HG03442 (cell line): ENCODE measurements at regions not wholly inside any gene's neighbourhood (a gene's known extent, or its start where the extent isn't known, plus 50 kb on each side); places are given as distances from the start of the nearest gene placed in this dataset.
"Not testable (repeated sequence)": the region's sequence is repeated elsewhere in the genome, so short reads cannot be mapped to it uniquely, and the experiment has no call there.

Experiments
- ATAC-seq: cut with Tn5 transposase; IDR thresholded peaks from one replicate; pipeline ENCODE4 v1.9.1; 2021; ENCODE audit warnings: mild to moderate bottlenecking, moderate library complexity; ENCODE audit not compliant: unreplicated experiment

DNA sequence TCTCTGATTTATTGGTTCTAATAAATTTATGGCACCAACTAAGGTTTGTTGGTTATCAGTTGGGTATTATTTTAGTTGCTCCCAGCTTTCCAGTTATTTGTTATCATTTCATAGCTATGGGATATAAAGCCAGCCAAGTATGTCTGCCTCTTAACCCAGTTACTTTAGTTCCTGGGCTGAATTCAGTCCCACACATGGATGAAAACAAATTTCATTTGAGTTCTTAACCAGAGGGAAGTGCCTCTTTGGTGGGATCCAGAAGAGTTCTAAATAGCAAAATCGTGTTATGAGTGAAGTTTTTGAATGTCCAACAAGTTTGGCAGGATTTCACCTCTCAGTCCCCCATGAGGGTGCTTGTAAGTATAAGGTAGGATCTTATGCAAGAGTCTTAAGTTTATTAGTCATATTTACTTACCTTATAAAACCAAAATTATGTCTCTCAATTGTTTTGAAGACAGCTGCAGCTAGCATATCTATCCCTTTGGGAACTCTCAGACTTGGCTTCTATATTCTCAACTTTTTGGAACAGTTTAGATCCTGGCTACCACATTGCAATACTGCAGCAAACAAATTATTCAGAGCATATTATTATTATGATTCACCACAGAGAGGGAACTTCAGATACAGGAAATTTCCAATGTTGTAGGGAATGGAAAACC is 683.6 kb downstream of the BCKDHB start:
- ATAC-seq, result no peak

DNA sequence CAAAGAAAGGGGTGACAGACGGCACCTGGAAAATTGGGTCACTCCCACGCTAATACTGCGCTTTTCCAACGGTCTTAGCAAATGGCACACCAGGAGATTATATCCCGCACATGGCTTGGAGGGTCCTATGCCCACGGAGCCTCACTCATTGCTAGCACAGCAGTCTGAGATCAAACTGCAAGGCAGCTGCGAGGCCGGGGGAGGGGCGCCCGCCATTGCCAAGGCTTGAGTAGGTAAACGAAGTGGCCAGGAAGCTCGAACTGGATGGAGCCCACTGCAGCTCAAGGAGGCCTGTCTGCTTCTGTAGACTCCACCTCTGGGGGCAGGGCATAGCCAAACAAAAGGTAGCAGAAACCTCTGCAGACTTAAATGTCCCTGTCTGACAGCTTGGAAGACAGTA is 676.8 kb downstream of the BCKDHB start:
- ATAC-seq, result not testable (repeated sequence)

- ATAC-seq, result no peak
Observed at GRCh38 chr6:80771941-80772340, 665.5 kb downstream of the BCKDHB start.

GRCh38 chr6:80769106-80769505 is 662.6 kb downstream of the BCKDHB start:
- no peak for ATAC-seq

- ATAC-seq, result no peak
Observed at GRCh38 chr6:80767808-80768207, 661.3 kb downstream of the BCKDHB start.

DNA sequence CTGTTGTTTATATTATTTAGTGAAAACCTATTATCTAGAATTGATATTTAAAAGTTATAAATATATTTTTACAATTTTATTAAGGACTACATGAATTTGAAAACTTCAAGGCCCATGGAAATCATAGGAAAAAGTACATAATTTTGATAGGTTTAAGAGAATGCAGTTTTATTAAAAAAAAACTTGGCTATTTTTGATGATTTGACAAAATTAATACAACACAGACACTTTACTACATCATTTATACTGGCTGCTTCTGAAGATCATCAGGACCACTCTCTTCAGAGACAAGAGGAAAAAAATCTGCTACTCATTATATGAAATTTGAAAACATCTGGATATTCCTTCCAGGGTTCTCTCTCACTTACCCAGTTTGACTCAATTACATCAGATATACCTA is 637.7 kb downstream of the BCKDHB start:
- ATAC-seq, result no peak

- no peak for ATAC-seq
Observed at GRCh38 chr6:80742481-80742880, 636.0 kb downstream of the BCKDHB start.

DNA sequence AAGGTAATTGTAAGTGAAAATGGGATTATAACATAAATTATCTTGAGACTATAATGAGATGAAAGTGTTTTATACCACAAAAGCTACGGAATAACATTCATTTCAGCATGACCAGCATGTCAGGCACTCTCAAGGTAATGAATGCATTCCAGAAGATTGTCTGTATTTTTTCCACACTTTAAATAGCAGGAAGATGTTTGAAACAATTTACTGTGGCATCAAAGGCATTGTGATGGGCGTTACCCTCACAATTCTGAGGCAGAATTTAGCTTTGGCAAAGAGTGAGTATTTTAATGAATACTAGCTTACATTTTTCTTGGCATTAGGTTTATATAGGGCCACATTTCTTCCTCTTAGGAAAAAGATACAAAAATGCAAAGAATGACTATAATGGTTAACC is 627.2 kb downstream of the BCKDHB start:
- ATAC-seq, result no peak

DNA sequence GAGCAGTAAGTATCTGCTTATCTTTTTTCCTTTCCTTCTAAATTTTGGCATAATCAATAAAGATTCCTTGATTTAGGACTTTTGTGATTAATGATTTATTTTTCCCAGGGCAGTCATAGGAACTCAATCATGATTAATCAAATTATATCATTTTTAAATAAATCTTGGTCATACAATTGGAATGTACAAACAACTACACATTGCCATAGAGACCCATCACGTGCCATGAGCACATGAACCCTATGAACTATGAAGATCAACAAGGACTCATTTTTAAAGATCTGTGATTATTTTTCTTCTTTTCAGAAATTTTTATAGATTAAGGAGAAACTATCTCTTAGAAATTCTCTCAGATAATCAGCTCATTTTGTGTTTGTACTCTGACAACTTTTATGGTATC is 622.4 kb downstream of the BCKDHB start:
- ATAC-seq, result no peak

GRCh38 chr6:80728101-80728750 is 621.8 kb downstream of the BCKDHB start:
- ATAC-seq, result no peak

DNA sequence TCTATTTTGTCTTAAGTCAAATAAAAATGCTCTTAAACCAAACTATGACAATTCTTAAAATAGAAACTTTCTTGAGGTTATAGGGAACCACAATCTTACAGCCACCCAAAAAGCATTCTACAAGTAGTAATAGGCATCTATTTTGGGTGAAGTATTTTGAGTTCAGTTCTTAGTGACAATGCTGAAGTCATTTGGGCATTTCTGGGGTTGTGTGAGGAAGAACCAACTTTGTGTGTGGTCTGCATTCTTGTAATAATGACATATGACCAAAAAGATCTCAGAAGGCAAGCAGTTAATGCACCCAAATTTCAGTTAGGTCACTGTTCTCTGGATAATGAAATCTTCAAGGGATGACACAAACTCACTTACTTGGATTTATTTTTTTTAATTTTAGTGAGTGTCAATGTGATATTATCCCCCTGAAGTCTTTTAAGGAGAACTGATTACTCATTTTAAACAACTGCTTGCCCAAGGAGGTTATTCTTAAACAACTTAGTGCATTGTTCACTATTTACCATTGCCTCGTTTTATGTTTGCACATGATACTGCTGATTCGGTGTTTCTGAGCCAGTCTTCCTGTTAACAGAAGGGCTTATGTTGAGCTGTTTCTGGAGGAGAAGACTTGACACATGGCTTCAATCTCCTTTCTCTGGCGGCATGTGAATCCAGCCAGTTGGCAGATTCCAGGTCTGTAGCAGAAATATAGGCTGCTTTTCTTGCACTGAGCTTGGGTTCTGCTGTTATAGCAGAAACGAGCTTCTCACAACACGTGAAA is 618.9 kb downstream of the BCKDHB start:
- no peak for ATAC-seq

GRCh38 chr6:80720824-80721223 is 614.4 kb downstream of the BCKDHB start:
- no peak for ATAC-seq

- ATAC-seq, result no peak
Observed at GRCh38 chr6:80714513-80714912, 608.0 kb downstream of the BCKDHB start.

DNA sequence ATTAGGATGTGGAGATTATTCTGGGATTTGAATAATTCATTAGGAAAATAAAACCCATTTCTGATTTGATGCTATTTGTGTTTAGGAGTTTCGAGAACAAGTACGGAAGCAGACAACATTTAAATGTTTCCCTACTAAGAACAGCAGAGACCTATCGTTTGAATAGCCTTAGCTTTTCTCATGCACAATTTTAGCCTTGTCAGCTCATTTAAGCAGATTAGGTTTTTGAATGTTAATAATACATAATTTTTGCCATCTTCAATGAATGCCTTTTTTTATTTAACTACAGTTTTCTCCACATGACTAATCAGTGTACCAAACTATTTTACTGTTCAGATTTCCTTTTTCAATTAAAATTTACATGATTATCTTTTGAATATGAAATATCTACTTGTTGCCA is 592.0 kb downstream of the BCKDHB start:
- no peak for ATAC-seq

DNA sequence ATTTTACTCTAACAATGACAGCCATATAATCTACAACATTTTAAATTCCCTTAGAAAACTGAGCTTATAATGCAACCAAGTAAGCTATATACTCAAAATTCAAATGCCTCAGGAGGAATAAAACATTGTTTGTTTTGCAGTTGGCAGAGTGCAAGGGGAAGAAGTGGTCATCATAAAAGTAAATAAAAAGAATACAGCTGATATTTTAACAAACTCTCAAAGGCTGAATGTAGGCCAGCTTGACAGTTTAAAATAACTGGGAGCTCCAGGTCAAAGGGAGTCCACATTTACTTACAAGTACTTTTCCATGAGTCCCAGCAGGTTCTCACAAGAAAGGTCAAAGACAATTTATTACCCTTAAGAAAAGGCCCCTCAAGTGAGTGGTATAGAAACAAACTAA is 589.8 kb downstream of the BCKDHB start:
- no peak for ATAC-seq

DNA sequence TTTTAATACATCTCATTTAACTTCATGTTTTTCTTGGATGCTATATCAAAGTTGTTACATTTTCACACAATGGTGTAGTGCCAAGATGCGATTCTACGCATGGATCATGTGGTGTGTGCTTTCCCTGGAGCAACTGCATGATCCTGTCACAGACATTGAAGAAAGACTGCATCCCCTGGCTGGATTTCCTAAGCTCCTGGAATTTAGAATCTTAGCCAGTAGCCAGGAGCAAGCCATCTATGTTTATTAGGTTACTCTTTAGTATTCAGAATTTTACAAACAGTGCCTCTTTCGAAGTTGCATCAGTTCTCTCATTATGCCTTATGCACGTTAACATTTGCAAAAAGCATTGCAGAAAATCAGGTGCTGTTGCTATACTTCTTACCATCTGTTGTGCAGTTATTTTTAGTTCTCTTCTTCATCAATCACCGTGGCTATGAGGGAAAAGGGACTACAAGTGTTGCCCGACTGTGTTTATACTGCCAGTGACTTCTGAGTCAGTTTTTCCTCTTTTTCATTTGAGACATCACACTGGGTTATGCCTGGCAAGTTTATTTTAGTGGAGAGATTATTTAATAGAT is 584.2 kb downstream of the BCKDHB start:
- no peak for ATAC-seq

DNA sequence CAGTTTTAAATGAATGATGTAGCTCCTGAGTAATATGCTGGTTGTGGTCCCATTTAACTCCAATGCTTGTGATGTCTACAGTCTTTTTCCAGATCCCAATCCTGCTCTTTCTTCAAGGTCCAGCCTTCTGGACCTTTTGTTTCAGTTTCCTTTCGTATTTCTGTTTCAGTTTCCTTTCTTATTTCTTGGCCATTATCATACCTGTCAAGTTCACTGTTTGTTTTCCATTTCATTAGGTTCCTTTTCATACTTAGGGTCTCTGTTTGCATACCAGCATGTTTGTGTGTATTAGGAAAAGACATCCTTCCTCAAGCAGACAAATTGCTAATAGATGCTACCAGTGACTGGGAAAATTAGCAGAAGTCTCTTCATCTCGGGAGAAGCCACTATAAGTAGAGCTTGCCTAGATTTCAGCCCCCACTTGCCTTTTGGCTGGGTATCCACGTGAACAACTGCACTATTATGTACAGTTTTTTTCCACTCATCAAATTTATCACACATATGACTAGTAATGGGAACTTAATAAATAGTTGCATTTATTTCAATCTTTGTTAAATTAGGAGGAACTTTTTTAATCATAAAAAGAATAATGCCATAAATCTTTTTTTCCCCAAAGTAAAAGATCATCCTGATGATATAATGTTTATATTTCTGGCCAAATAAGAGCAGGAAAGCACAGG is 583.4 kb downstream of the BCKDHB start:
- no peak for ATAC-seq

DNA sequence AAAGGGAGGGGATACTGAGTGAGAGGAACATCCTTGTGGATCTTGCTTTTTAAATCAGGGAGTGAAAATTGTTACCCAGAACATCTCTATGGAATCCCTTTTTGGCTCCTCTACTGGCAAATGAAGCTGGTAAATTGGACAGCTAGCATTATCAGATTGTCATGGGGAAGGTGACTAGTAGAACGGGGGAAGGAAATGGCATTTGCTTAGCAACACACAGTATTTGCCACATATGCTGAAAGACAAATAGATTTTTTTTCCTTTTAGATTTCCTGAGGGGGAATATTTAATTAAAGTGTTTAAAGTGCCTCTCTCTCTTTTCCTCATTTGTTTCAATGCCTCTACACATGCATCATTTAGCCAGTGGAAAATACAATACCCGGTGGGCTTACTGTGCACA is 573.5 kb downstream of the BCKDHB start:
- no peak for ATAC-seq

GRCh38 chr6:80676386-80676785 is 569.9 kb downstream of the BCKDHB start:
- no peak for ATAC-seq

DNA sequence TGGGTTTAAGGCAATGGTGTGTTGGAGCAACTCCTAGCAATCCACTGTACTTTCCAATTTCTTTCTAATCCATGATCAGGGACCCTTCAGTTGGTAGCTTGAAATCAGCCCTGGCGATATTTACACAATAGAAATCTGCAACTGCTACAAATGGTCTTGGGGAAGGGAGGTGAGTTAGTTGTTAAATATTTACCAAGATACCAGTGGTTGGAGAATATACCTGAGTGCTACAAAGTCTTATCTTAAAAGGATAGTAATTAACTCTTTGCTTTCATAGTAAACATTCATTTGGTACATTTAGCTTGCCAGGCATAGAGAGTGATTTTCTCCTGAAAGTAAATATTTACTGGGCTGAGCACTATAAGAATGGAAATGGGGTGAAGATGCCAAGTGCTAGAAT is 568.2 kb downstream of the BCKDHB start:
- ATAC-seq, result no peak

GRCh38 chr6:80673367-80673766 is 566.9 kb downstream of the BCKDHB start:
- no peak for ATAC-seq
